GM19452 (cell line): ENCODE measurements at regions not wholly inside any gene's neighbourhood (a gene's known extent, or its start where the extent isn't known, plus 50 kb on each side); places are given as distances from the start of the nearest gene placed in this dataset.

Experiments used
- ATAC-seq: cut with Tn5 transposase; IDR thresholded peaks from one replicate; pipeline ENCODE4 v1.9.1; 2021; ENCODE audit not compliant: unreplicated experiment

DNA sequence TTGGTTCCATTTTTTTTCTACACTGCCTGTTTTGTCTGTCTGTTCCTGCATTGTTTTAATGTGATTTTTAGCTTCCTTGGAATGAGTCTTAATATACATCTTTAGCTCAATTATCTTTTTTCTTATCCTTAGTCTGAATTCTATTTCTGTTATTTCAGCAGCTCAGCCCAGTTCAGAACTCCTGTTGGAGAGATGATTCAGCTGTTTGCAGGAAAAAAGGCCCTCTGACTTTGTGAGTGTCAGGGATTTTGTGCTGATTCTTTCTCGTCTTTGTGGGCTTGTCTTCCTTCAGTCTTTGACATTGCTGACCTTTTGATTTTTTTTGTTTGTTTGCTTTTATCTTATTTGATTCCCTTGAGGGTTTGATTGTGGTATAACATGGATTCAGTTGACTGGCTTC, 343.2 kb upstream of the TRAM1L1 start:
- no peak for ATAC-seq

GRCh38 chr4:117429061-117429460, 343.7 kb upstream of the TRAM1L1 start:
- ATAC-seq, result no peak

DNA sequence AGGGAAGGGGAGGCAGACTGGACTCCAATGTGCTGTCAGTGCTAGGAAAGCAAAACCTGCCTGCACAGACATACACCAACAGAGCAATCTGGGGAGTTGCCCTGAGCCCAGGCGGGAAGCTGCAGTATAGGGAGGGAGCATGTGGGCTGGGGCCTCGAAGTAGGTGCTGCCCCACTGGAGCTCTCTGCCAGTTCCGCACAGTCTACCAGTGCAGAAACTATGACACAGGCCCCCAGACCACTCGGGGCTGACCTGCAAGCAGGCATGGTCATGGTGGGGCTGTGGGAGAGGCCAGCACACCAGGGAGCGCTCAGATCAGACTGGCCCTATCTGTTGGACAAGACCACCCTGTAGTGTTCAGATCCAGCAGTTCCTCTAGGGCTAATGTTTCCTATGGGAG, 344.1 kb upstream of the TRAM1L1 start:
- ATAC-seq, result no peak

GRCh38 chr4:117434424-117434823, 349.0 kb upstream of the TRAM1L1 start:
- ATAC-seq, result no peak

- ATAC-seq, result no peak
Measured at GRCh38 chr4:117447925-117448324, 362.5 kb upstream of the TRAM1L1 start.

GRCh38 chr4:117455088-117455487, 369.7 kb upstream of the TRAM1L1 start:
- ATAC-seq, result no peak

DNA sequence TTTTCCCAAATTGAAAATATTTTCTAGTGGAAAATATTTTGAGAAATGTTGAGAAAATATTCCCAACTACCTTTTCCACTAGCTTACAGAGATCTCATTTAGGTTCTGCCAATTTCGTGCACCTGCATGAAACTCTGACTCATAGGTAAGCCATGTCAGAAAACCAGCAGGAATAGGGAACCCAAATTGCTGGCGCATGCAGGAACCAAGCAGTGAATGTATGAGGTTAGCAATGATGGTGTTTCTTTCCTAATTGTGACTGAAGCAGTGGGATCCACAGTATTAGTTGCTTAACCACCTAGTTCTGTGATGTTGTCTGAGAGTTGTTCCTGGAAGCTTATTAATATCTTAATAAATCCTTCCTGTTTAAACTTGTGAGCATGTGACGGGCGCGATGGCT, 381.0 kb upstream of the TRAM1L1 start:
- ATAC-seq, result no peak

DNA sequence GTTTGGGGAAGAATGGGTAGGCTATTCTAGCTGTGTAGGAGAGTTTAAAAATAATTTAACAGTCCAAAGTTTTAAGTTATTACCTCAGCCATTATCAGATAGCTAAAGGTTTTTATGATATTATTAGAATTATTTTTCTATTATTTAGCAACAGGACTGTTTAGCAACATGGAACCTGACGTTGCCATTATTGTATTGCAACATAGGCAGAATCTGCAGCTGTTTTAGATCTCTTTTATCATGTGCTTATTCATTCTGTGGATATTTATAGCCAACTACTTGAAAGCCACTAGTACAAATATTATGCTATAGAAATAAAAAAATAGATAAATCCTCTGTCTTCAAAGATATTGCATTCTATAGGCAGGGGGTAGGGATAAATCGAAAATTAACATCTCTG, 382.0 kb upstream of the TRAM1L1 start:
- no peak for ATAC-seq

- ATAC-seq, result no peak
Measured at GRCh38 chr4:117474987-117475386, 389.6 kb upstream of the TRAM1L1 start.

DNA sequence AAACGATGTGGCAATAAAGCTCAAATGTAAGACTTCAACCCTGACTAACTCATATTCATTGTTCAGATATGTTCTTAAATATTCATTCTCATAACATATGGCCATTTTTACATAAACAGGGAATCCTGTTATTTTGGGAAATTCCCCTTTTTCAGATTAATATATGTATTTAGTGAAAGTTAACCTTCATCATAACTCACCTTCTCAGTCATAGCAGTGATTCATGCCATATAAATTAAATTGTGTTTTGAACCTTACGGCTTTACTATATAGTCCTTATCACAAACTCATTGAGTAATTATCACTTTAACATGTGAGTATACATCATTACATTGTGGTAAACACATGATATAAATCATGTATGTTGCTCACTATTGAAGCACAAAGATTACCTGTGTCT, 392.5 kb upstream of the TRAM1L1 start:
- ATAC-seq, result no peak

DNA sequence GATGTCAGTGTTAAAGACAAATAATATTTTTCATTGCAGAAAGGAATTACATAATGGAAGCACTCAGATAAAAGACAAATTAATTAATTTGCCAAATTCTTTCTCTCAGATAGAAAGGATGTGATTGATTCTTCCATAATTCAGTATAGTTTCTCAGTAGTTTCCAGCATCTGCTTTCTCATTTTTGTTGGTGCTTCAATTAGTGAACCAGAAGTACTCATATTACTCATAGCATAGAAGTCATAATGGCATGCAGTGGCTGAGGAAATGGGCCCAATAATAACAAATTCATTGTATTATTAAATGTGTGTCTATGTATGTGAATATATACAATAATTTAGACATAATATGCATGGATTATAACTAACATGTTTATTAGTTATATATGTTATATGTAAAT, 393.3 kb upstream of the TRAM1L1 start:
- ATAC-seq, result no peak

DNA sequence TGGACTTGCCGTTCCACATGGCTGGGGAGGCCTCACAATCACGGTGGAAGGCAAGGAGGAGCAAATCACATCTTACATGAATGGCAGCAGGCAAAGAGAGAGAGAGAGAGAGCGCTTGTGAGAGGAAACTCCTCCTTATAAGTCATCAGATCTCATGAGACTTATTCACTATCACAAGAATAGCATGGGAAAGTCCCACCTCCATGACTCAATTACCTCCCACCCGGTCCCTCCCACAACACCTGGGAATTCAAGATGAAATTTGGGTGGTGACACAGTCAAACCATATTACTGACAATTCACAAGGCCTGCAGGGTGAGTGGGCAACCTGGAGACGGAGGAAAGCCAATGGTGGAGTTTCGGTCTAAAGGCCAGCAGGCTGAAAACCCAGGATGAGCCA, 394.3 kb upstream of the TRAM1L1 start:
- ATAC-seq, result no peak

- no peak for ATAC-seq
Measured at GRCh38 chr4:117481742-117482141, 396.4 kb upstream of the TRAM1L1 start.

- no peak for ATAC-seq
Measured at GRCh38 chr4:117488692-117489091, 403.3 kb upstream of the TRAM1L1 start.

- ATAC-seq, result no peak
Measured at GRCh38 chr4:117489107-117489506, 403.7 kb upstream of the TRAM1L1 start.

GRCh38 chr4:117491516-117491915, 406.1 kb upstream of the TRAM1L1 start:
- no peak for ATAC-seq

- ATAC-seq, result no peak
Measured at GRCh38 chr4:117495802-117496201, 410.4 kb upstream of the TRAM1L1 start.

DNA sequence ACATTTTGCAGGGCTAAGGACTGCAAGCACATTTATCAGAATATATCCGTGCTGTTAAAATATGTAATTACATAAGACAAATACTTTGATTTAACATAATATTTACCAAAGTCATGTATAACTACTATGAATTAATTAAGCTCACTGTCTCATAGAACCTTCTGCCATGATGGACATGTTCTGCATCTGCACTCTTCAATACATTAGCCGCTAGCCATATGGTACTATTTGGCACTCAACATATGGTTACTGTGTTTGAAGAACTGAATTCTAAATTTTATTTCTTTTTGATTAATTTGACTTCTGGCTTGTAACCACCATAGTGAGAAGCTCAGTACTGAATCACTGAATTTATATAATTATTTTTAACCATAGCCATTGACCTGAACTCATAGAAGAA, 427.0 kb upstream of the TRAM1L1 start:
- no peak for ATAC-seq

DNA sequence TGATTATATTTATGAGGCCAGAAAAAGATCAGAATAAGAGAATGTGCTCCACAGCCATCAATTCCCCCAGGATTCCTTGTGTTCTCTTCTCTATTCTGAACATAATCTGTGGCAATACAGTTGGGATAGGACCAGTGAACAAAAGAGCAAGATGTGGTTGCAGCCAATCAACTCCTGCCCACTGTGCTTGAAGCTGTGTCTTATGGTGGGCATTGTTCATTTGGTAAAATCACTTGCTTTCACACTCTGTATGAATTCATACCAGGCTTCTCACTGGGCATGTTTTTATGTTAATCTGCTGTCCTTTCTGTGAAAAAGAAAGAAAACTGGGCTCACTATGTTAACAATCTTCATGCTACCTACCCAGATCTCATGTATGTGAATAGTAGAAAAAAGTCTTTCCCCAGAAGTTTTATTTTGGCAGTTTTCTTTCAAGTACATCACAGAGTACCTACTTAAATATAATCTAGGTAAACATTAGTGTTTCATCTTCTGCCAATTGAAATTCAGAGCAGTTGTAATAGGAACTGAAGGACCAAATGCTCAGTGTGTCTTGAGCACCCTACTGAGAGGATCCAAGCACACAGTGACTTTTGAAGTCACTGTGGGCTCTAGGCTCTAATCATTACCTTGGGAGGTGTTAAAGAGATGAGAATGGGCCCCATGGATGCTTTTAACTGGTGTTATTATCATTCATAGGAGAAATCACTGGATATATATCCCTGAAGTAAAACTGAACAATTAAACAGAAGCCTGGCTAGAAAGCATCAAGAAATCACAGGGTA, 429.2 kb upstream of the TRAM1L1 start:
- ATAC-seq, result no peak

DNA sequence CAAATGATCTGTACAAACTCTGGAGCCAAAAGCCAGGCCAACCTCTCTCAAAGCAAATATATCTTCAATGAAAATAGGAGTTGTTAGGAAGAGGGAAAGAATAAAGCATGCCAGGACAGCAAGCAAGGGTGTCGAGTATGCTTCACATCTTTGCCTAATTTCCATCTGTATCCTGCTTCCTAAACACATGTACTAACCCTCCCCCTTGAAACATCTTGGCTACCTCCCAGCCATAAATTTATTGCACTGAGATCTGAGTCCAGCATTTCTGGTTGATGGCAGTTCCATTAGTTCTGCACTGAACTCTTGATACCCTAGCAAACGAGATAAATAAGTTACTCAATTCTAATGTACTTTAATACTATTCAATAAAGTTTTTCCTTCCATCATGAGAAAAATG, 430.5 kb upstream of the TRAM1L1 start:
- ATAC-seq, result no peak

GRCh38 chr4:117527601-117528000, 442.2 kb upstream of the TRAM1L1 start:
- ATAC-seq, result no peak

DNA sequence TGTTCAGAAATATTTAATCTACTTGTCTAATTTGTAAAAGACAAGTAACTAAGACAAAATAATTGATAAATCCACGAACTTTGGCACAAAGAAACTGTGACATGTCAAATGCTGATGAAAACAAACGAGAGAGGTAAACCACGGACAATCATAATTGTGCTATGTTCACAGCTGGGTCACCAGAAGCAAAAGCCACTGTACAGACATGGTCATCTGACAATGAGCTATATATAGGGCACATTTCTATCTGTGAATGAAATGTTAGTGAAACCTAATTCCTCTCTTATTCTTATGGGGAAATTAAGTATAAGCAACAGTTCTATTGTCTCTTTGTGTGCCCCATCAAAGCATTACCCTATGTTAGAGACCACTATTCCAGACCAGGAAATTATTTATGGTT, 444.0 kb upstream of the TRAM1L1 start:
- no peak for ATAC-seq

DNA sequence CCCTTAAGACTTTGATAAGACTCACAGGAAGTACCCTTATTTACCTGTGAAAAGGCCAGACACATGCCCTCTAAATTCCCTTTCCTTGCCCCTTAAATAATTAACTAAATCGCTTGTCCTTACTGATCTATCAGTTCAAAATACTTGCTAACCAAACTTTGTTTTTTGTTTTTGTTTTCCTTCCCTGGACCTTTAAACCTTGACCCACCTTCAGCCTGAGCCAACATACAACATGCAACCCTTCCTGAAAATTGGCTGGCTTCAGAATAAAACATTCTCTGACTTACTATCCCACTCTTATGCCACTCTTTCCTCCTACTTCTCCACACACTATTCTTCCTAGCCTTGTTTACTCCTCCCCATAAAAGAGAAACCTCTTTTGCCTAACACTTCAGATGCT, 448.1 kb upstream of the TRAM1L1 start:
- ATAC-seq, result no peak
